HEK293 (cell line): ENCODE measurements at regions not wholly inside any gene's neighbourhood (a gene's known extent, or its start where the extent isn't known, plus 50 kb on each side); places are given as distances from the start of the nearest gene placed in this dataset.

Source experiments
- CTCF ChIA-PET: fragments of 350-600 bp; formaldehyde crosslinking; extraction: SDS; loops from one replicate; lab custom pipeline; 2021; ENCODE audit warnings: antibody characterized with exemption; lab: Yijun Ruan, JAX
- POLR2A ChIA-PET: fragments of 300-600 bp; formaldehyde crosslinking; extraction: SDS; loops from one replicate; lab custom pipeline; 2020; ENCODE audit warnings: antibody characterized with exemption, inconsistent platforms; lab: Yijun Ruan, JAX
- H3K27ac ChIP-seq: fragments of 200-500 bp; sonication (Bioruptor generic); 2 replicates; pipeline ENCODE4 v1.5.1; 2014; ENCODE audit warnings: low read depth, low read length, control low read depth, inconsistent platforms; ENCODE audit errors: extremely low read depth
- H3K36me3 ChIP-seq, 2 experiments: fragments of 200-500 bp in 1 of 2; sonication (Bioruptor generic) in 1 of 2; 1 replicate in 1 of 2; 2 replicates in 1 of 2; pipeline ENCODE4 v1.5.1; 2014 to 2017; ENCODE audit warnings: inconsistent platforms in 2 of 2, low read length in 2 of 2; ENCODE audit not compliant: control insufficient read depth in 2 of 2, insufficient read depth in 1 of 2
- H3K4me1 ChIP-seq: fragments of 200-500 bp; sonication (Bioruptor generic); 2 replicates; pipeline ENCODE4 v1.5.1; 2014; ENCODE audit warnings: mild to moderate bottlenecking, low read length, inconsistent platforms; ENCODE audit not compliant: control insufficient read depth, insufficient read depth
- H3K4me3 ChIP-seq: 2 replicates; pipeline ENCODE4 v1.5.1; 2011; ENCODE audit warnings: low read depth, mild to moderate bottlenecking, control low read depth, low read length, moderate library complexity
- H3K9me3 ChIP-seq: fragments of 200-500 bp; sonication (Bioruptor generic); 2 replicates; pipeline ENCODE4 v1.5.1; 2014; ENCODE audit warnings: low read depth, low read length, inconsistent platforms; ENCODE audit not compliant: control insufficient read depth, insufficient read depth
- GLIS1 ChIP-seq: fragments of 450-650 bp; formaldehyde crosslinking; IDR thresholded peaks from 2 replicates; pipeline ENCODE4 v1.5.1; 2016; ENCODE audit warnings: missing biosample characterization, missing genetic modification characterization
- GLIS2 ChIP-seq: fragments of 450-650 bp; formaldehyde crosslinking; IDR thresholded peaks from 2 replicates; pipeline ENCODE4 v1.5.1; 2016; ENCODE audit warnings: missing biosample characterization, missing genetic modification characterization
- KLF1 ChIP-seq: fragments of 450-650 bp; formaldehyde crosslinking; IDR thresholded peaks from 2 replicates; pipeline ENCODE4 v1.5.1; 2016; ENCODE audit warnings: missing biosample characterization, missing genetic modification characterization
- KLF8 ChIP-seq: fragments of 450-650 bp; formaldehyde crosslinking; IDR thresholded peaks from 2 replicates; pipeline ENCODE4 v1.5.1; 2016; ENCODE audit warnings: missing biosample characterization, missing genetic modification characterization
- PATZ1 ChIP-seq: fragments of 450-650 bp; formaldehyde crosslinking; IDR thresholded peaks from 2 replicates; pipeline ENCODE4 v1.5.1; 2016; ENCODE audit warnings: missing biosample characterization, missing genetic modification characterization
- YY1 ChIP-seq: fragments of 450-650 bp; formaldehyde crosslinking; IDR thresholded peaks from 2 replicates; pipeline ENCODE4 v1.5.1; 2018; ENCODE audit warnings: missing biosample characterization, missing genetic modification characterization
- ZBTB17 ChIP-seq: fragments of 450-650 bp; formaldehyde crosslinking; IDR thresholded peaks from 2 replicates; pipeline ENCODE4 v1.5.1; 2016; ENCODE audit warnings: missing biosample characterization, missing genetic modification characterization
- ZBTB20 ChIP-seq: fragments of 450-650 bp; formaldehyde crosslinking; IDR thresholded peaks from 2 replicates; pipeline ENCODE4 v1.5.1; 2016; ENCODE audit warnings: missing biosample characterization, missing genetic modification characterization
- ZFP41 ChIP-seq: fragments of 450-650 bp; formaldehyde crosslinking; IDR thresholded peaks from 2 replicates; pipeline ENCODE4 v1.5.1; 2016; ENCODE audit warnings: missing biosample characterization, missing genetic modification characterization, borderline replicate concordance
- ZFP69B ChIP-seq: fragments of 450-650 bp; formaldehyde crosslinking; IDR thresholded peaks from 2 replicates; pipeline ENCODE4 v1.5.1; 2016; ENCODE audit warnings: missing biosample characterization, missing genetic modification characterization
- ZIC2 ChIP-seq: fragments of 450-650 bp; formaldehyde crosslinking; IDR thresholded peaks from 2 replicates; pipeline ENCODE4 v1.5.1; 2016; ENCODE audit warnings: missing biosample characterization, missing genetic modification characterization
- ZNF114 ChIP-seq: fragments of 450-650 bp; formaldehyde crosslinking; IDR thresholded peaks from 2 replicates; pipeline ENCODE4 v1.5.0; 2017; ENCODE audit warnings: missing biosample characterization, missing genetic modification characterization
- ZNF146 ChIP-seq: fragments of 450-650 bp; formaldehyde crosslinking; IDR thresholded peaks from 2 replicates; pipeline ENCODE4 v1.5.1; 2016; ENCODE audit warnings: missing biosample characterization, missing genetic modification characterization
- ZNF155 ChIP-seq: fragments of 450-650 bp; formaldehyde crosslinking; IDR thresholded peaks from 2 replicates; pipeline ENCODE4 v1.5.1; 2016; ENCODE audit warnings: missing biosample characterization, missing genetic modification characterization
- ZNF184 ChIP-seq: fragments of 450-650 bp; IDR thresholded peaks from 2 replicates; pipeline ENCODE4 v1.5.1; 2018; ENCODE audit warnings: missing biosample characterization, mild to moderate bottlenecking, missing genetic modification characterization
- ZNF2 ChIP-seq: fragments of 450-650 bp; formaldehyde crosslinking; IDR thresholded peaks from 2 replicates; pipeline ENCODE4 v1.5.1; 2016; ENCODE audit warnings: missing biosample characterization, missing genetic modification characterization
- ZNF202 ChIP-seq: fragments of 450-650 bp; formaldehyde crosslinking; IDR thresholded peaks from 2 replicates; pipeline ENCODE4 v1.5.1; 2016; ENCODE audit warnings: missing biosample characterization, missing genetic modification characterization, borderline replicate concordance
- ZNF324 ChIP-seq: fragments of 450-650 bp; formaldehyde crosslinking; IDR thresholded peaks from 2 replicates; pipeline ENCODE4 v1.5.1; 2016; ENCODE audit warnings: missing biosample characterization, missing genetic modification characterization
- ZNF341 ChIP-seq: fragments of 450-650 bp; formaldehyde crosslinking; IDR thresholded peaks from 2 replicates; pipeline ENCODE4; 2016; ENCODE audit warnings: low read depth, missing biosample characterization, missing genetic modification characterization
- ZNF571 ChIP-seq: fragments of 450-650 bp; formaldehyde crosslinking; IDR thresholded peaks from 2 replicates; pipeline ENCODE4 v1.5.0; 2017; ENCODE audit warnings: missing biosample characterization, missing genetic modification characterization
- ZNF600 ChIP-seq: fragments of 450-650 bp; formaldehyde crosslinking; IDR thresholded peaks from 2 replicates; pipeline ENCODE4 v1.5.1; 2016; ENCODE audit warnings: missing biosample characterization, missing genetic modification characterization
- ZNF621 ChIP-seq: fragments of 450-650 bp; formaldehyde crosslinking; IDR thresholded peaks from 2 replicates; pipeline ENCODE4 v1.5.1; 2017; ENCODE audit warnings: missing biosample characterization, missing genetic modification characterization
- ZNF624 ChIP-seq: fragments of 450-650 bp; formaldehyde crosslinking; IDR thresholded peaks from 2 replicates; pipeline ENCODE4 v1.5.1; 2017; ENCODE audit warnings: missing biosample characterization, missing genetic modification characterization
- ZNF664 ChIP-seq: fragments of 450-650 bp; formaldehyde crosslinking; IDR thresholded peaks from 2 replicates; pipeline ENCODE4 v1.5.1; 2016; ENCODE audit warnings: missing biosample characterization, missing genetic modification characterization
- ZNF707 ChIP-seq: fragments of 450-650 bp; formaldehyde crosslinking; IDR thresholded peaks from 2 replicates; pipeline ENCODE4 v1.5.1; 2016; ENCODE audit warnings: missing biosample characterization, missing genetic modification characterization
- ZNF777 ChIP-seq: fragments of 450-650 bp; formaldehyde crosslinking; IDR thresholded peaks from 2 replicates; pipeline ENCODE4 v1.5.1; 2017; ENCODE audit warnings: missing biosample characterization, missing genetic modification characterization, borderline replicate concordance
- ZNF830 ChIP-seq: fragments of 450-650 bp; IDR thresholded peaks from 2 replicates; pipeline ENCODE4 v1.5.0; 2018; ENCODE audit warnings: missing biosample characterization, missing genetic modification characterization, low read depth, mild to moderate bottlenecking, moderate library complexity
- ZSCAN30 ChIP-seq: fragments of 450-650 bp; IDR thresholded peaks from 2 replicates; pipeline ENCODE4 v1.5.1; 2018; ENCODE audit warnings: missing biosample characterization, mild to moderate bottlenecking, missing genetic modification characterization, moderate library complexity

GRCh38 chr9:134222018-134222573, 57.7 kb upstream of the RNU6ATAC start:
- H3K4me3 ChIP-seq = no peak overlapping the region
- TF ChIP-seq GLIS2 (tag by site-specific recombination) (0 out of 2 replicates have a peak, but pooled peaks have one; percentile 24), ZNF621 (tag by site-specific recombination) (no peak), ZNF341 (tag by site-specific recombination) (0 out of 2 replicates have a peak, but pooled peaks have one; percentile 12), ZNF600 (0 out of 2 replicates have a peak, but pooled peaks have one; percentile 25), GLIS1 (tag by site-specific recombination) (0 out of 2 replicates have a peak, but pooled peaks have one; percentile 13), ZNF202 (tag by site-specific recombination) (no peak)
- H3K36me3 ChIP-seq = no peaks in the 10 kb centered on the region
- ChIA-PET POLR2A (no interaction called here), CTCF (interaction anchor here (0.6 kb wide), 1 partner anchor 104 kb away, joined by 3 read pairs; no protein-coding TSS in a partner anchor)
- no peak overlapping the region for H3K27ac ChIP-seq
- H3K9me3 ChIP-seq = no peaks in the 10 kb centered on the region
- peaks cover 6% of the 10 kb centered on the region; the same call in 1 of the 2 replicates for H3K4me1 ChIP-seq

DNA sequence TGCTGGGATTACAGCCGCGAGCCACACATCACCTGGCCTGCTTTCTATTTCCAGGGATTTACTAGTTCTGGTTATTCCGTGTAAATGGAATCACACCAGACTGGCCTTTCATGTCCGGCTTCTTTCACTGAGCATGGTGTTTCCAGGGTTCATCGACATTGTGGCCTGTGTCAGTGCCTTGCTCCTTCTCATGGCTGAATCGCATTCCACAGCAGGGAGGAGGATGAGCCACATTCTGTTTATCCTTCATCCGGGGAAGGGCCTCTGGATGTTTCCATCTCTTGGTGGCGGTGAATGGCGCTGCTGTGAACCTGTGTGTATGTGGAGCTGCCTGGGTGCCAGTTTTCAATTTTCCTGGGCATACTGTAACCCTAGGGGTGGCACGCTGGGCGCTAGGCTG, 58.7 kb upstream of the RNU6ATAC start:
- no peak overlapping the region for H3K4me3 ChIP-seq
- POLR2A ChIA-PET = no interaction called here
- H3K4me1 ChIP-seq = peaks cover 6% of the 10 kb centered on the region; the same call in 1 of the 2 replicates
- H3K36me3 ChIP-seq = no peaks in the 10 kb centered on the region
- no peak overlapping the region; the same call in 1 of the 2 replicates for H3K27ac ChIP-seq
- TF ChIP-seq ZNF664 (tag by site-specific recombination) (no peak), ZNF624 (no peak), ZBTB17 (tag by site-specific recombination) (no peak), KLF8 (tag by site-specific recombination) (no peak), ZNF114 (tag by site-specific recombination) (no peak), ZFP69B (tag by site-specific recombination) (no peak), KLF1 (tag by site-specific recombination) (peak; percentile 12; the same call in 1 of the 2 replicates), ZNF571 (tag by site-specific recombination) (no peak), ZNF184 (tag by site-specific recombination) (no peak), ZNF600 (peak; percentile 44; the same call in 1 of the 2 replicates)
- CTCF ChIA-PET = interaction anchor here (1.1 to 1.9 kb wide), 2 partner anchors 28 to 52 kb away, joined by 4 to 8 read pairs; no protein-coding TSS in a partner anchor
- no peaks in the 10 kb centered on the region for H3K9me3 ChIP-seq

GRCh38 chr9:134223591-134224122, 59.3 kb upstream of the RNU6ATAC start:
- TF ChIP-seq ZFP41 (tag by site-specific recombination) (no peak), ZNF707 (tag by site-specific recombination) (no peak), ZNF2 (tag by site-specific recombination) (no peak), ZBTB20 (tag by site-specific recombination) (peak; percentile 69), YY1 (tag by site-specific recombination) (0 out of 2 replicates have a peak, but pooled peaks have one; percentile 6), ZBTB17 (tag by site-specific recombination) (peak; percentile 54; the same call in 1 of the 2 replicates), ZIC2 (tag by site-specific recombination) (peak; percentile 81), ZSCAN30 (0 out of 2 replicates have a peak, but pooled peaks have one; percentile 25), ZNF777 (tag by site-specific recombination) (no peak), ZNF146 (tag by site-specific recombination) (no peak), ZNF155 (no peak), PATZ1 (0 out of 2 replicates have a peak, but pooled peaks have one; percentile 19), ZNF830 (tag by site-specific recombination) (no peak), ZNF324 (tag by site-specific recombination) (no peak)
- CTCF ChIA-PET = interaction anchor here (1.1 to 1.9 kb wide), 2 partner anchors 29 to 53 kb away, joined by 4 to 8 read pairs; no protein-coding TSS in a partner anchor

More at GRCh38 chr9:134223591-134224122, 59.3 kb upstream of the RNU6ATAC start:
- Histone ChIP-seq H3K36me3 (no peaks in the 10 kb centered on the region), H3K9me3 (no peaks in the 10 kb centered on the region), H3K27ac (no peak overlapping the region; the same call in 1 of the 2 replicates), H3K4me3 (no peak overlapping the region), H3K4me1 (peaks cover 6% of the 10 kb centered on the region; the same call in 1 of the 2 replicates)
- POLR2A ChIA-PET = no interaction called here
